IMR-90 (cell line): ENCODE measurements at regions not wholly inside any gene's neighbourhood (a gene's known extent, or its start where the extent isn't known, plus 50 kb on each side); places are given as distances from the start of the nearest gene placed in this dataset.

Source experiments
- ATAC-seq: fragments of 200-7000 bp; cut with Tn5 transposase; 2 replicates; pipeline ENCODE4 v1.9.1; 2020; ENCODE audit warnings: low read depth, mild to moderate bottlenecking, moderate library complexity
- BruUV-seq: library from RNA; stranded (reverse); fragments of 400-500 nt; replicated peaks from 2 replicates; lab custom pipeline; 2021; lab: Mats Ljungman, UMichigan
- CTCF ChIA-PET: fragments of 300-600 bp; formaldehyde crosslinking; extraction: SDS; loops from one replicate; lab custom pipeline; 2021; ENCODE audit warnings: antibody characterized with exemption; lab: Yijun Ruan, JAX
- POLR2A ChIA-PET: fragments of 300-600 bp; sonication (Branson Sonifier 250); formaldehyde crosslinking; loops from one replicate; lab custom pipeline; 2022; ENCODE audit warnings: antibody characterized with exemption; ENCODE audit not compliant: unreplicated experiment; lab: Charles Lee
- DNase-seq: peaks from one replicate; pipeline ENCODE4 v3.0.0; 2013
- H2AFZ ChIP-seq: replicated peaks from 2 replicates; pipeline ENCODE3; 2013; ENCODE audit warnings: low read length, mild to moderate bottlenecking; ENCODE audit not compliant: poor library complexity
- H2AK5ac ChIP-seq: 2 replicates; pipeline ENCODE4 v1.6.1; 2013; ENCODE audit warnings: low read depth, low read length, inconsistent platforms
- H2AK9ac ChIP-seq: replicated peaks from 2 replicates; pipeline ENCODE3; 2013; ENCODE audit warnings: mild to moderate bottlenecking, low read depth, low read length, moderate library complexity; ENCODE audit not compliant: poor library complexity
- H2BK120ac ChIP-seq: 2 replicates; pipeline ENCODE4 v1.6.1; 2013; ENCODE audit warnings: low read depth, low read length, inconsistent platforms
- H2BK15ac ChIP-seq: 3 replicates; pipeline ENCODE4 v1.6.1; 2013; ENCODE audit warnings: low read depth, low read length, inconsistent platforms
- H2BK20ac ChIP-seq: 2 replicates; pipeline ENCODE4 v1.6.1; 2013; ENCODE audit warnings: low read depth, mild to moderate bottlenecking, inconsistent platforms, low read length, moderate library complexity
- H2BK5ac ChIP-seq: 2 replicates; pipeline ENCODE4 v1.6.1; 2013; ENCODE audit warnings: mild to moderate bottlenecking, low read depth, low read length, inconsistent platforms; ENCODE audit not compliant: poor library complexity, severe bottlenecking
- H3K14ac ChIP-seq: replicated peaks from 2 replicates; pipeline ENCODE4 v1.6.1; 2013; ENCODE audit warnings: low read depth, low read length, inconsistent platforms
- H3K18ac ChIP-seq: 2 replicates; pipeline ENCODE4 v1.6.1; 2013; ENCODE audit warnings: low read depth, low read length, control low read depth
- H3K23ac ChIP-seq: 2 replicates; pipeline ENCODE4 v1.6.1; 2013; ENCODE audit warnings: low read depth, low read length, inconsistent platforms
- H3K27ac ChIP-seq: 2 replicates; pipeline ENCODE4 v1.5.1; 2013; ENCODE audit warnings: mild to moderate bottlenecking, control low read depth, low read length; ENCODE audit not compliant: insufficient read depth
- H3K27me3 ChIP-seq: 2 replicates; pipeline ENCODE4 v1.6.1; 2013; ENCODE audit warnings: low read length; ENCODE audit not compliant: control insufficient read depth, insufficient read depth
- H3K36me3 ChIP-seq: 2 replicates; pipeline ENCODE4 v1.6.1; 2013; ENCODE audit warnings: low read length, mixed read lengths; ENCODE audit not compliant: control insufficient read depth, insufficient read depth
- H3K4ac ChIP-seq: 2 replicates; pipeline ENCODE4 v1.6.1; 2013; ENCODE audit warnings: low read depth, low read length, inconsistent platforms
- H3K4me1 ChIP-seq: 2 replicates; pipeline ENCODE4 v1.6.1; 2013; ENCODE audit warnings: low read length, mixed read lengths; ENCODE audit not compliant: control insufficient read depth, insufficient read depth
- H3K4me2 ChIP-seq: 2 replicates; pipeline ENCODE4 v1.6.1; 2013; ENCODE audit warnings: low read depth, mild to moderate bottlenecking, control low read depth, low read length, moderate library complexity
- H3K4me3 ChIP-seq: 2 replicates; pipeline ENCODE4 v1.5.1; 2013; ENCODE audit warnings: low read depth, mild to moderate bottlenecking, control low read depth, low read length, moderate library complexity; ENCODE audit not compliant: insufficient read depth
- H3K56ac ChIP-seq: 2 replicates; pipeline ENCODE4 v1.6.1; 2013; ENCODE audit warnings: low read length, inconsistent platforms; ENCODE audit not compliant: insufficient read depth; ENCODE audit errors: extremely low read depth
- H3K79me1 ChIP-seq, 2 experiments: 2 replicates each; pipeline ENCODE4 v1.6.1; 2013; ENCODE audit warnings: low read length in 2 of 2, inconsistent platforms in 1 of 2, low read depth in 1 of 2
- H3K9ac ChIP-seq: 2 replicates; pipeline ENCODE4 v1.6.1; 2013; ENCODE audit warnings: low read depth, low read length, control low read depth
- H3K9me1 ChIP-seq: 2 replicates; pipeline ENCODE4 v1.6.1; 2013; ENCODE audit warnings: low read length, inconsistent platforms; ENCODE audit not compliant: insufficient read depth
- H3K9me3 ChIP-seq: 2 replicates; pipeline ENCODE4 v1.6.1; 2013; ENCODE audit warnings: low read length; ENCODE audit not compliant: control insufficient read depth, insufficient read depth
- H4K20me1 ChIP-seq: 2 replicates; pipeline ENCODE4 v1.6.1; 2013; ENCODE audit warnings: low read length, inconsistent platforms; ENCODE audit not compliant: insufficient read depth
- H4K5ac ChIP-seq: 2 replicates; pipeline ENCODE4 v1.6.1; 2013; ENCODE audit warnings: mild to moderate bottlenecking, low read depth, low read length, control low read depth
- H4K8ac ChIP-seq, 2 experiments: 2 replicates each; pipeline ENCODE4 v1.6.1; 2013; ENCODE audit warnings: low read depth in 2 of 2, low read length in 2 of 2, control low read depth in 1 of 2, inconsistent platforms in 1 of 2
- H4K91ac ChIP-seq: 2 replicates; pipeline ENCODE4 v1.6.1; 2013; ENCODE audit warnings: low read depth, low read length, inconsistent platforms; ENCODE audit not compliant: insufficient read depth
- CEBPB ChIP-seq: IDR thresholded peaks from 2 replicates; pipeline ENCODE4 v1.6.1; 2012; ENCODE audit warnings: low read depth, low read length, improper control_type of control experiment
- CHD1 ChIP-seq: IDR thresholded peaks from 2 replicates; pipeline ENCODE4 v1.6.1; 2012; ENCODE audit warnings: low read depth, low read length, improper control_type of control experiment
- ELK1 ChIP-seq: fragments of 150-350 bp; IDR thresholded peaks from 2 replicates; pipeline ENCODE4 v1.6.1; 2016; ENCODE audit warnings: low read depth, mild to moderate bottlenecking, low read length, moderate library complexity, borderline replicate concordance
- FOS ChIP-seq: fragments of 150-350 bp; IDR thresholded peaks from 2 replicates; pipeline ENCODE4 v1.6.1; 2016; ENCODE audit warnings: low read depth, low read length
- MAFK ChIP-seq: IDR thresholded peaks from 2 replicates; pipeline ENCODE4 v1.6.1; 2012; ENCODE audit warnings: low read depth, low read length, improper control_type of control experiment
- MXI1 ChIP-seq: IDR thresholded peaks from 2 replicates; pipeline ENCODE4 v1.6.1; 2012; ENCODE audit warnings: low read depth, mild to moderate bottlenecking, low read length, moderate library complexity, borderline replicate concordance
- NFE2L2 ChIP-seq: fragments of 150-350 bp; IDR thresholded peaks from 2 replicates; pipeline ENCODE4 v1.6.1; 2016; ENCODE audit warnings: low read depth, mild to moderate bottlenecking, low read length
- POLR2A ChIP-seq: IDR thresholded peaks from 2 replicates; pipeline ENCODE4 v1.6.1; 2012; ENCODE audit warnings: mild to moderate bottlenecking, low read depth, low read length
- RAD21 ChIP-seq: IDR thresholded peaks from 2 replicates; pipeline ENCODE4 v1.6.1; 2012; ENCODE audit warnings: low read length, improper control_type of control experiment
- RCOR1 ChIP-seq: IDR thresholded peaks from 2 replicates; pipeline ENCODE4 v1.6.1; 2012; ENCODE audit warnings: mild to moderate bottlenecking, low read length, improper control_type of control experiment; ENCODE audit not compliant: insufficient replicate concordance
- RFX5 ChIP-seq: IDR thresholded peaks from 2 replicates; pipeline ENCODE4 v1.8.0; 2012; ENCODE audit warnings: low read depth, mild to moderate bottlenecking, low read length, moderate library complexity
- SMC3 ChIP-seq: fragments of 150-350 bp; IDR thresholded peaks from 2 replicates; pipeline ENCODE4 v1.6.1; 2016; ENCODE audit warnings: low read depth, mild to moderate bottlenecking, antibody characterized with exemption, low read length, moderate library complexity
- dilution Hi-C: fragments of 300-500 bp; cut with HindIII; formaldehyde crosslinking; loops from one replicate; pipeline ENCODE4 v1.14.3; 2018; ENCODE audit warnings: low sequenced_read_pairs; ENCODE audit not compliant: unreplicated experiment
- in situ Hi-C: fragments of 300-500 bp; cut with MboI; formaldehyde crosslinking; loops from 3 replicates; pipeline ENCODE4 v1.14.3; 2019; ENCODE audit warnings: low sequenced_read_pairs, inconsistent platforms, mixed read lengths
- intact Hi-C: fragments of 100-400 bp; cut with micrococcal nuclease; formaldehyde crosslinking; loops from 2 replicates; pipeline ENCODE4 v1.10.0; 2022
- TF ChIP-seq, protein P1 (sequence below): conservative IDR thresholded peaks from 2 replicates; pipeline ENCODE4 v1.5.1; 2012; ENCODE audit warnings: mild to moderate bottlenecking, low read depth, low read length, improper control_type of control experiment

DNA sequence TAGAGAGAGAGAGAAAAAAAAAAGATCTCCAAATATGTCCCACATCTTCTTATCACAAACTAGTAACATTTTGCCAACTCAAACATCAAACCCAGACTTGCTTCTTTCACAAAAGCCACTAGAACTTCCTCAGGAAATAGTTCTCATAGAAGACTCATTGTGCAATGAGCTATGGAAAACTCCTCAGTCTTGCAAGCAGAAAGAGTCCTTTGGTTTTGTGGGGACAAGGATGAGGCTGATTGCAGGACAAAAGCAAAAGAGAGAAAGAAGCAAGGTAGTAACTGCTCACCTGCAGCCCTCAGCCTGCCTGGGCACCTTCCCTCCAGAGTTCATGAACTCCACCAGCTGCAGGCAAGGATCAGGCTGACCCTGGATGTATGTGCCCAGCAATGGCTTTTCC lies 399.0 kb downstream of the IRX1 start:
- no peaks in the 10 kb centered on the region for H3K79me1 ChIP-seq
- DNase-seq (no peak), ATAC-seq (no peak)
- H3K9me3 ChIP-seq = peaks cover 38% of the 10 kb centered on the region
- H3K14ac ChIP-seq = no peak overlapping the region
- no peak overlapping the region for H2BK5ac ChIP-seq
- no peak overlapping the region for H4K91ac ChIP-seq
- H2BK20ac ChIP-seq = no peak overlapping the region
- no peaks in the 10 kb centered on the region for H3K9me1 ChIP-seq
- no peaks in the 10 kb centered on the region for H4K20me1 ChIP-seq
- no peak overlapping the region for H3K9ac ChIP-seq
- CTCF ChIA-PET = no interaction called here
- H3K4ac ChIP-seq = no peak overlapping the region
- no peak overlapping the region for H2AK9ac ChIP-seq
- in situ Hi-C loops (no loop called here), intact Hi-C loops (no loop called here), dilution Hi-C loops (no loop called here)
- no peak overlapping the region for H3K4me2 ChIP-seq
- no peaks in the 10 kb centered on the region for H3K4me1 ChIP-seq
- BruUV-seq = no TSS peak
- no peaks in the 10 kb centered on the region for H3K36me3 ChIP-seq
- H2AK5ac ChIP-seq = no peak overlapping the region
- POLR2A ChIA-PET = no interaction called here
- no peak overlapping the region for H3K4me3 ChIP-seq
- no peaks in the 10 kb centered on the region for H3K27me3 ChIP-seq
- H2BK120ac ChIP-seq = no peak overlapping the region
- no peak overlapping the region for H2AFZ ChIP-seq
- no peak overlapping the region for H3K27ac ChIP-seq
- no peak overlapping the region for H4K8ac ChIP-seq
- no peak overlapping the region for H3K23ac ChIP-seq
- no peak for TF ChIP-seq ELK1
- no peak for TF ChIP-seq MAFK
- no peak for TF ChIP-seq RCOR1
- no peak for TF ChIP-seq RFX5
- no peak for TF ChIP-seq NFE2L2
- TF ChIP-seq MXI1 = no peak
- TF ChIP-seq SMC3 = no peak
- TF ChIP-seq POLR2A = no peak
- TF ChIP-seq CEBPB = no peak
- no peak for TF ChIP-seq FOS
- no peak for TF ChIP-seq CHD1
- no peak for TF ChIP-seq RAD21
- TF ChIP-seq, protein P1, sequence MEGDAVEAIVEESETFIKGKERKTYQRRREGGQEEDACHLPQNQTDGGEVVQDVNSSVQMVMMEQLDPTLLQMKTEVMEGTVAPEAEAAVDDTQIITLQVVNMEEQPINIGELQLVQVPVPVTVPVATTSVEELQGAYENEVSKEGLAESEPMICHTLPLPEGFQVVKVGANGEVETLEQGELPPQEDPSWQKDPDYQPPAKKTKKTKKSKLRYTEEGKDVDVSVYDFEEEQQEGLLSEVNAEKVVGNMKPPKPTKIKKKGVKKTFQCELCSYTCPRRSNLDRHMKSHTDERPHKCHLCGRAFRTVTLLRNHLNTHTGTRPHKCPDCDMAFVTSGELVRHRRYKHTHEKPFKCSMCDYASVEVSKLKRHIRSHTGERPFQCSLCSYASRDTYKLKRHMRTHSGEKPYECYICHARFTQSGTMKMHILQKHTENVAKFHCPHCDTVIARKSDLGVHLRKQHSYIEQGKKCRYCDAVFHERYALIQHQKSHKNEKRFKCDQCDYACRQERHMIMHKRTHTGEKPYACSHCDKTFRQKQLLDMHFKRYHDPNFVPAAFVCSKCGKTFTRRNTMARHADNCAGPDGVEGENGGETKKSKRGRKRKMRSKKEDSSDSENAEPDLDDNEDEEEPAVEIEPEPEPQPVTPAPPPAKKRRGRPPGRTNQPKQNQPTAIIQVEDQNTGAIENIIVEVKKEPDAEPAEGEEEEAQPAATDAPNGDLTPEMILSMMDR = no peak
- no peak overlapping the region for H3K18ac ChIP-seq
- no peak overlapping the region for H3K56ac ChIP-seq
- H2BK15ac ChIP-seq = no peak overlapping the region
- H4K5ac ChIP-seq = no peak overlapping the region
